Astrocyte (in vitro differentiated cells and primary cell): ENCODE measurements at regions not wholly inside any gene's neighbourhood (a gene's known extent, or its start where the extent isn't known, plus 50 kb on each side); places are given as distances from the start of the nearest gene placed in this dataset.

Source experiments
- DNase-seq: peaks from one replicate; pipeline ENCODE4 v3.0.0-alpha.2; 2010; ENCODE audit warnings: low read depth
- FAIRE-seq: peaks from 2 replicates; lab custom pipeline; 2011; peaks lifted over from hg19 to GRCh38; lab: Jason Lieb, UNC
- H2AFZ ChIP-seq: 2 replicates; pipeline ENCODE4 v1.6.0; 2012; ENCODE audit warnings: low read depth, low read length, inconsistent platforms
- H3K27ac ChIP-seq: 2 replicates; pipeline ENCODE4 v1.5.1; 2011; ENCODE audit warnings: low read depth, low read length, inconsistent platforms
- H3K27me3 ChIP-seq: 2 replicates; pipeline ENCODE4 v1.6.0; 2011; ENCODE audit warnings: low read length, inconsistent platforms; ENCODE audit not compliant: insufficient read depth
- H3K36me3 ChIP-seq: 2 replicates; pipeline ENCODE4 v1.5.1; 2011; ENCODE audit warnings: low read length, inconsistent platforms; ENCODE audit not compliant: insufficient read depth
- H3K4me1 ChIP-seq: 2 replicates; pipeline ENCODE4 v1.5.1; 2011; ENCODE audit warnings: low read length, inconsistent platforms; ENCODE audit not compliant: insufficient read depth
- H3K4me2 ChIP-seq: 2 replicates; pipeline ENCODE4 v1.6.0; 2012; ENCODE audit warnings: low read length, inconsistent platforms
- H3K4me3 ChIP-seq: 2 replicates; pipeline ENCODE4 v1.5.1; 2011; ENCODE audit warnings: low read depth, mild to moderate bottlenecking, low read length, inconsistent platforms; ENCODE audit not compliant: insufficient read depth
- H3K79me2 ChIP-seq: 2 replicates; pipeline ENCODE4 v1.6.0; 2012; ENCODE audit warnings: mild to moderate bottlenecking, low read length, inconsistent platforms; ENCODE audit not compliant: insufficient read depth
- H3K9ac ChIP-seq: 2 replicates; pipeline ENCODE4 v1.6.0; 2012; ENCODE audit warnings: mild to moderate bottlenecking, low read length, inconsistent platforms
- H3K9me3 ChIP-seq: 2 replicates; pipeline ENCODE4 v1.5.1; 2012; ENCODE audit warnings: low read depth, mild to moderate bottlenecking, low read length, inconsistent platforms; ENCODE audit not compliant: insufficient read depth
- H4K20me1 ChIP-seq: 2 replicates; pipeline ENCODE4 v1.6.0; 2012; ENCODE audit warnings: low read length, inconsistent platforms; ENCODE audit not compliant: insufficient read depth
- H3K27ac Mint-ChIP-seq: one replicate; pipeline ENCODE4 v1.8.0; 2021; ENCODE audit warnings: mild to moderate bottlenecking, mixed read lengths; ENCODE audit not compliant: unreplicated experiment
- H3K27me3 Mint-ChIP-seq: one replicate; pipeline ENCODE4 v1.8.0; 2021; ENCODE audit warnings: low read depth, mixed read lengths; ENCODE audit not compliant: unreplicated experiment
- H3K36me3 Mint-ChIP-seq: one replicate; pipeline ENCODE4 v1.8.0; 2021; ENCODE audit warnings: low read depth, mixed read lengths; ENCODE audit not compliant: unreplicated experiment
- H3K4me1 Mint-ChIP-seq: one replicate; pipeline ENCODE4 v1.8.0; 2021; ENCODE audit warnings: low read depth, mixed read lengths; ENCODE audit not compliant: unreplicated experiment
- H3K4me3 Mint-ChIP-seq: one replicate; pipeline ENCODE4 v1.8.0; 2021; ENCODE audit warnings: mild to moderate bottlenecking, moderate library complexity, mixed read lengths; ENCODE audit not compliant: unreplicated experiment
- H3K9me3 Mint-ChIP-seq: one replicate; pipeline ENCODE4 v1.8.0; 2021; ENCODE audit warnings: mild to moderate bottlenecking, mixed read lengths; ENCODE audit not compliant: unreplicated experiment
- CTCF ChIP-seq: IDR thresholded peaks from 2 replicates; pipeline ENCODE4 v1.5.1; 2011; ENCODE audit warnings: low read depth, mild to moderate bottlenecking, inconsistent platforms, low read length, moderate library complexity; ENCODE audit not compliant: insufficient read depth
- EZH2 ChIP-seq: IDR thresholded peaks from 2 replicates; pipeline ENCODE4 v1.6.1; 2012; ENCODE audit warnings: mild to moderate bottlenecking, low read length, inconsistent platforms; ENCODE audit not compliant: insufficient read depth

- DNase-seq (no peak), FAIRE-seq (no peak)
- H3K27me3 ChIP-seq, result no peaks in the 10 kb centered on the region
- TF ChIP-seq CTCF (no peak), EZH2 (no peak)
- no peaks in the 10 kb centered on the region for H3K79me2 ChIP-seq
- Mint-ChIP-seq H3K36me3 (no peaks in the 10 kb centered on the region), H3K4me1 (peaks cover 2% of the 10 kb centered on the region), H3K9me3 (peaks cover 2% of the 10 kb centered on the region), H3K27ac (no peak overlapping the region), H3K4me3 (no peak overlapping the region), H3K27me3 (peaks cover 34% of the 10 kb centered on the region)
- no peak overlapping the region for H3K9ac ChIP-seq
- H3K4me1 ChIP-seq, result no peaks in the 10 kb centered on the region
- no peaks in the 10 kb centered on the region for H4K20me1 ChIP-seq
- no peak overlapping the region for H3K4me3 ChIP-seq
- no peak overlapping the region for H3K4me2 ChIP-seq
- H3K36me3 ChIP-seq, result no peaks in the 10 kb centered on the region
- no peak overlapping the region for H3K27ac ChIP-seq
- no peak overlapping the region for H2AFZ ChIP-seq
- no peaks in the 10 kb centered on the region for H3K9me3 ChIP-seq
These were observed 319.3 kb upstream of the CCL2 start for GRCh38 chr17:33935822-33936221.

GRCh38 chr17:33936764-33937163 is 318.3 kb upstream of the CCL2 start:
- no peaks in the 10 kb centered on the region for H3K36me3 Mint-ChIP-seq
- H3K79me2 ChIP-seq, result no peaks in the 10 kb centered on the region
- H2AFZ ChIP-seq, result no peak overlapping the region
- DNase-seq, result no peak
- H4K20me1 ChIP-seq, result no peaks in the 10 kb centered on the region
- no peak overlapping the region for H3K9ac ChIP-seq
- H3K27me3 ChIP-seq, result no peaks in the 10 kb centered on the region
- peaks cover 42% of the 10 kb centered on the region for H3K27me3 Mint-ChIP-seq
- no peak overlapping the region for H3K27ac ChIP-seq
- H3K4me1 Mint-ChIP-seq, result peaks cover 2% of the 10 kb centered on the region
- no peak overlapping the region for H3K4me3 ChIP-seq
- TF ChIP-seq CTCF (no peak), EZH2 (no peak)
- H3K4me2 ChIP-seq, result no peak overlapping the region
- no peaks in the 10 kb centered on the region for H3K36me3 ChIP-seq
- H3K9me3 Mint-ChIP-seq, result no peaks in the 10 kb centered on the region
- H3K4me1 ChIP-seq, result no peaks in the 10 kb centered on the region
- H3K4me3 Mint-ChIP-seq, result no peak overlapping the region
- no peak overlapping the region for H3K27ac Mint-ChIP-seq
- no peak for FAIRE-seq
- H3K9me3 ChIP-seq, result no peaks in the 10 kb centered on the region

GRCh38 chr17:33939959-33940358 is 315.1 kb upstream of the CCL2 start:
- no peak for FAIRE-seq
- Mint-ChIP-seq H3K27ac (no peak overlapping the region), H3K4me1 (no peaks in the 10 kb centered on the region), H3K4me3 (no peak overlapping the region), H3K27me3 (peaks cover 47% of the 10 kb centered on the region), H3K36me3 (no peaks in the 10 kb centered on the region), H3K9me3 (no peaks in the 10 kb centered on the region)
- H3K4me1 ChIP-seq, result no peaks in the 10 kb centered on the region
- H3K4me3 ChIP-seq, result no peak overlapping the region
- no peaks in the 10 kb centered on the region for H3K79me2 ChIP-seq
- no peaks in the 10 kb centered on the region for H3K36me3 ChIP-seq
- TF ChIP-seq EZH2 (no peak), CTCF (no peak)
- no peak overlapping the region for H2AFZ ChIP-seq
- H3K4me2 ChIP-seq, result no peak overlapping the region
- H3K9ac ChIP-seq, result no peak overlapping the region
- H3K9me3 ChIP-seq, result no peaks in the 10 kb centered on the region
- no peak for DNase-seq
- H3K27me3 ChIP-seq, result no peaks in the 10 kb centered on the region
- no peak overlapping the region for H3K27ac ChIP-seq
- H4K20me1 ChIP-seq, result no peaks in the 10 kb centered on the region
